MCF 10A (cell line): ENCODE measurements at regions not wholly inside any gene's neighbourhood (a gene's known extent, or its start where the extent isn't known, plus 50 kb on each side); places are given as distances from the start of the nearest gene placed in this dataset.

Source experiments
- BruUV-seq: library from RNA; stranded (reverse); fragments of 400-500 nt; replicated peaks from 2 replicates; lab custom pipeline; 2021; lab: Mats Ljungman, UMichigan
- CTCF ChIA-PET: fragments of 300-600 bp; sonication (Branson Sonifier 250); formaldehyde crosslinking; extraction: SDS; loops from one replicate; lab custom pipeline; 2021; ENCODE audit warnings: antibody characterized with exemption, inconsistent platforms; lab: Yijun Ruan, JAX
- POLR2A ChIA-PET: fragments of 300-600, 350-650 bp; sonication (Branson Sonifier 250); formaldehyde crosslinking; extraction: SDS; loops from one replicate; lab custom pipeline; 2020; ENCODE audit warnings: antibody characterized with exemption, inconsistent platforms; lab: Yijun Ruan, JAX
- DNase-seq: peaks from one replicate; pipeline ENCODE4 v3.0.0-alpha.2; 2018; ENCODE audit not compliant: unreplicated experiment
- H3K27ac Mint-ChIP-seq: one replicate; pipeline ENCODE4 v1.8.0; 2022; ENCODE audit warnings: mild to moderate bottlenecking, low read depth, mixed read lengths; ENCODE audit not compliant: unreplicated experiment
- H3K27me3 Mint-ChIP-seq: one replicate; pipeline ENCODE4 v1.8.0; 2022; ENCODE audit warnings: mixed read lengths; ENCODE audit not compliant: insufficient read depth, unreplicated experiment
- H3K36me3 Mint-ChIP-seq: one replicate; pipeline ENCODE4 v1.8.0; 2022; ENCODE audit warnings: mild to moderate bottlenecking, moderate library complexity, mixed read lengths; ENCODE audit not compliant: insufficient read depth, unreplicated experiment
- H3K4me1 Mint-ChIP-seq: one replicate; pipeline ENCODE4 v1.8.0; 2022; ENCODE audit warnings: mixed read lengths; ENCODE audit not compliant: insufficient read depth, unreplicated experiment
- H3K4me3 Mint-ChIP-seq: one replicate; pipeline ENCODE4 v1.8.0; 2022; ENCODE audit warnings: mild to moderate bottlenecking, moderate library complexity, mixed read lengths; ENCODE audit not compliant: unreplicated experiment
- H3K9me3 Mint-ChIP-seq: one replicate; pipeline ENCODE4 v1.8.0; 2022; ENCODE audit warnings: mixed read lengths; ENCODE audit not compliant: unreplicated experiment
- intact Hi-C: fragments of 100-400 bp; cut with micrococcal nuclease; formaldehyde crosslinking; loops from 2 replicates; pipeline ENCODE4 v1.14.1; 2022
- TF ChIP-seq, protein P1 (sequence below): fragments of 200-600 bp; IDR thresholded peaks from one replicate; pipeline ENCODE4 v1.8.0; 2022; ENCODE audit warnings: antibody characterized with exemption, mild to moderate bottlenecking; ENCODE audit not compliant: unreplicated experiment

DNA sequence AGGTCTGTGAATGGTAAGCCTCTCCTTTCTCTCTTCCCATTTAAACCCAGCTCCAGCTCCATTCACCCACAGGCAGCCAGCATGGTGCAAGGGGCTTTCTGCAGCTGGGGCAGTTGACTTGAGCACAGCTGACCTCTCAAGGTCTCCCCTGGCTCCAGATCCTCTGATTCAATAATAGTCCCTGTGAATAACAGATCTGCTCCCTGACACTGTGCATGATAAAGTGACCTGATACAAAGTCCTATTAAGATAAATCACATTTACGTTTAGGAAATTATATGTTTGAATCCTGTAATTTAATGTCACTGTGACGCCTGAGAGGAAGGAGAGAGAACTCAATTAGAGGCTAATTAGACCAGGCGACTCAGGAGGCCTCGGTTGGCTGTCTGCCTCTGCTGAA is 540.4 kb upstream of the CDH11 start:
- no peak for DNase-seq
- TF ChIP-seq, protein P1, sequence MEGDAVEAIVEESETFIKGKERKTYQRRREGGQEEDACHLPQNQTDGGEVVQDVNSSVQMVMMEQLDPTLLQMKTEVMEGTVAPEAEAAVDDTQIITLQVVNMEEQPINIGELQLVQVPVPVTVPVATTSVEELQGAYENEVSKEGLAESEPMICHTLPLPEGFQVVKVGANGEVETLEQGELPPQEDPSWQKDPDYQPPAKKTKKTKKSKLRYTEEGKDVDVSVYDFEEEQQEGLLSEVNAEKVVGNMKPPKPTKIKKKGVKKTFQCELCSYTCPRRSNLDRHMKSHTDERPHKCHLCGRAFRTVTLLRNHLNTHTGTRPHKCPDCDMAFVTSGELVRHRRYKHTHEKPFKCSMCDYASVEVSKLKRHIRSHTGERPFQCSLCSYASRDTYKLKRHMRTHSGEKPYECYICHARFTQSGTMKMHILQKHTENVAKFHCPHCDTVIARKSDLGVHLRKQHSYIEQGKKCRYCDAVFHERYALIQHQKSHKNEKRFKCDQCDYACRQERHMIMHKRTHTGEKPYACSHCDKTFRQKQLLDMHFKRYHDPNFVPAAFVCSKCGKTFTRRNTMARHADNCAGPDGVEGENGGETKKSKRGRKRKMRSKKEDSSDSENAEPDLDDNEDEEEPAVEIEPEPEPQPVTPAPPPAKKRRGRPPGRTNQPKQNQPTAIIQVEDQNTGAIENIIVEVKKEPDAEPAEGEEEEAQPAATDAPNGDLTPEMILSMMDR = no peak
- CTCF ChIA-PET = no interaction called here
- no TSS peak for BruUV-seq
- Mint-ChIP-seq H3K4me1 (peaks cover 53% of the 10 kb centered on the region), H3K9me3 (peaks cover 10% of the 10 kb centered on the region), H3K27ac (no peak overlapping the region), H3K4me3 (no peak overlapping the region), H3K27me3 (no peaks in the 10 kb centered on the region), H3K36me3 (peaks cover 6% of the 10 kb centered on the region)
- POLR2A ChIA-PET = no interaction called here
- intact Hi-C loops = no loop called here

DNA sequence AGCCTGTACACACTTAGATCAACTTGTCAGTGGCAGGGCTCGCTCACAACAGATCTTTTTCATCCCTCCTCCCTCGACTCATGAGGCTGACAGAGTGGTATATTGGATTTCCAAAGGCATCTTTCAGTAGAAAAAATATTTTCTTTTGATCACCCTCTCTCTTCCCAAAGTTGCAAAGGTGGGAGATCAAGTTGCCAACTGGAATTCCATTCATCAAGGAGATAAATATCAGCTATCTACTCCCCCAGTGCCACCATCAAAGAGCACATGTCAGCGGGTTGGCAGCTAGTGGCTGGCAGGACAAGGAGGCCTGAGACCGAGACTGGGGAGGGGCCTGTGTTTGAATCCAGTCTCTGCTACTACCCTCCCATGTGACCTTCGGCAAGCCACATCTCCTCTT is 539.7 kb upstream of the CDH11 start:
- no peaks in the 10 kb centered on the region for H3K27me3 Mint-ChIP-seq

DNA sequence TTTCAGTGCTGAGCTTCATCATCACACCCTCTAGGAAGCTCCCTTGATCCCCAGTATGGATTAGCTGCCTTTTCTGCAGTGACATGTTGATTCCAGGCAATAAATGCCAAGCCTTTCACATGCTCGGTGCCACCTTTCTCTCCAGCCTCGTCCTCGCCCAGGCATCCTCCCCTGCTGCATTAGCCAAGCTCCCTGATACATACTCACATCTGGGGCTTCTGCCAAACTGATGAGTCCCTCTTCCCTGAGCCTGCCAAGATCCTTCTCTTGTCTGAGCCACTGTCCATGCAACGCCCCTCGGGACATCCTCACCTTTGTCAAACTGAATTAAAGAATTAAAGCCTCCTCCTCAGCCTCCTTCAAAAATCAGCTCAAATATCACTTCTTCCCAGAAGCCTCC is 538.5 kb upstream of the CDH11 start:
- H3K27ac Mint-ChIP-seq = peak overlapping the region; percentile 46
- intact Hi-C loops = no loop called here

More for the DNA sequence above, 539.7 kb upstream of the CDH11 start:
- BruUV-seq = no TSS peak
- intact Hi-C loops = no loop called here
- Mint-ChIP-seq H3K9me3 (peaks cover 10% of the 10 kb centered on the region), H3K36me3 (peaks cover 6% of the 10 kb centered on the region), H3K27ac (no peak overlapping the region), H3K4me3 (no peak overlapping the region), H3K4me1 (peaks cover 53% of the 10 kb centered on the region)
- DNase-seq = no peak
- TF ChIP-seq, protein P1 = no peak
- ChIA-PET POLR2A (no interaction called here), CTCF (interaction anchor here (0.7 kb wide), 1 partner anchor 11 kb away, joined by 4 read pairs; no protein-coding TSS in a partner anchor)

DNA sequence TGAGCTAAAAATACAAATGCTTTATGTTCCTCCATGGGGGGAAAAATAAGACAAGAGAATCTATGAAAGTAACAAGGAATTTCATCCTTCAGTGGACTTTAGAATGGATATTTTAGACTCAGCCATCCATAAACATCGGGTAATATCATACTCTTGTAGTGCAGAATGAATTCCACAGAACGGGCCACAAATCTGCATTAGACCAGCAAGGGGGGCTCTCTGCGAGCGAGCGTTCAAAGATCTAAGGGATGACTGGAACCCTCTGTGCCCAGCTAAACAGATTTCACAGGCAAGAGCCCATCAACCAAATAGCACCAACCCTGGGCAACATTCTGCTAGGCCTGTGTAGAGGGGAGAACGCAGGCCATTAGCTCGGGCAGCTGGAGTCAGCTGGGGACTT is 537.9 kb upstream of the CDH11 start:
- POLR2A ChIA-PET = interaction anchor here (0.7 kb wide), 1 partner anchor 20 kb away, joined by 7 read pairs; no protein-coding TSS in a partner anchor
- Mint-ChIP-seq H3K36me3 (peaks cover 6% of the 10 kb centered on the region), H3K9me3 (peaks cover 10% of the 10 kb centered on the region), H3K4me3 (no peak overlapping the region), H3K27ac (no peak overlapping the region), H3K4me1 (peaks cover 43% of the 10 kb centered on the region), H3K27me3 (no peaks in the 10 kb centered on the region)
- intact Hi-C loops = no loop called here
- TF ChIP-seq, protein P1 = no peak
- no peak for DNase-seq
- BruUV-seq = no TSS peak
- CTCF ChIA-PET = no interaction called here

More for the DNA sequence above, 538.5 kb upstream of the CDH11 start:
- ChIA-PET POLR2A (interaction anchor here (0.7 kb wide), 1 partner anchor 21 kb away, joined by 7 read pairs; no protein-coding TSS in a partner anchor), CTCF (interaction anchor here (0.6 kb wide), 1 partner anchor 84 kb away, joined by 3 read pairs; no protein-coding TSS in a partner anchor)
- H3K4me3 Mint-ChIP-seq = peak overlapping the region; percentile 17
- H3K27me3 Mint-ChIP-seq = no peaks in the 10 kb centered on the region
- BruUV-seq = no TSS peak
- H3K36me3 Mint-ChIP-seq = peaks cover 6% of the 10 kb centered on the region
- H3K4me1 Mint-ChIP-seq = peaks cover 43% of the 10 kb centered on the region
- TF ChIP-seq, protein P1 = no peak
- DNase-seq = peak; percentile 82
- peaks cover 10% of the 10 kb centered on the region for H3K9me3 Mint-ChIP-seq
